HG03097 (cell line): ENCODE measurements at regions not wholly inside any gene's neighbourhood (a gene's known extent, or its start where the extent isn't known, plus 50 kb on each side); places are given as distances from the start of the nearest gene placed in this dataset.

ENCODE experiments used
- ATAC-seq: cut with Tn5 transposase; IDR thresholded peaks from one replicate; pipeline ENCODE4 v1.9.1; 2021; ENCODE audit not compliant: unreplicated experiment, low FRiP score

- ATAC-seq = no peak
These were observed 628.3 kb downstream of the BUD13 start for GRCh38 chr11:116144387-116144958.

- no peak for ATAC-seq
These were observed 634.1 kb upstream of the CADM1 start for GRCh38 chr11:116138280-116138679.

- no peak for ATAC-seq
These were observed 633.5 kb upstream of the CADM1 start for GRCh38 chr11:116137753-116138152.

GRCh38 chr11:116136987-116137674 is 632.9 kb upstream of the CADM1 start:
- no peak for ATAC-seq

- no peak for ATAC-seq
These were observed 631.7 kb upstream of the CADM1 start for GRCh38 chr11:116135891-116136290.

- no peak for ATAC-seq
These were observed 630.2 kb upstream of the CADM1 start for GRCh38 chr11:116134450-116134849.

- ATAC-seq = no peak
These were observed 628.2 kb upstream of the CADM1 start for GRCh38 chr11:116132273-116132978.

- ATAC-seq = no peak
These were observed 625.9 kb upstream of the CADM1 start for GRCh38 chr11:116130122-116130521.

- no peak for ATAC-seq
These were observed 625.2 kb upstream of the CADM1 start for GRCh38 chr11:116129456-116129855.

GRCh38 chr11:116126562-116126961 is 622.3 kb upstream of the CADM1 start:
- ATAC-seq = no peak

- ATAC-seq = no peak
These were observed 620.9 kb upstream of the CADM1 start for GRCh38 chr11:116124922-116125714.

- ATAC-seq = no peak
These were observed 619.5 kb upstream of the CADM1 start for GRCh38 chr11:116123739-116124138.

- ATAC-seq = no peak
These were observed 618.7 kb upstream of the CADM1 start for GRCh38 chr11:116122697-116123472.

GRCh38 chr11:116119158-116119557 is 614.9 kb upstream of the CADM1 start:
- no peak for ATAC-seq

- no peak for ATAC-seq
These were observed 613.9 kb upstream of the CADM1 start for GRCh38 chr11:116118138-116118470.

- ATAC-seq = no peak
These were observed 613.3 kb upstream of the CADM1 start for GRCh38 chr11:116117331-116118137.

- no peak for ATAC-seq
These were observed 611.6 kb upstream of the CADM1 start for GRCh38 chr11:116115801-116116200.

GRCh38 chr11:116114198-116114651 is 610.0 kb upstream of the CADM1 start:
- no peak for ATAC-seq

GRCh38 chr11:116112087-116112935 is 608.1 kb upstream of the CADM1 start:
- ATAC-seq = no peak
